ENCODE measurements at regions not wholly inside any gene's neighbourhood (a gene's known extent, or its start where the extent isn't known, plus 50 kb on each side); places are given as distances from the start of the nearest gene placed in this dataset.

DNA sequence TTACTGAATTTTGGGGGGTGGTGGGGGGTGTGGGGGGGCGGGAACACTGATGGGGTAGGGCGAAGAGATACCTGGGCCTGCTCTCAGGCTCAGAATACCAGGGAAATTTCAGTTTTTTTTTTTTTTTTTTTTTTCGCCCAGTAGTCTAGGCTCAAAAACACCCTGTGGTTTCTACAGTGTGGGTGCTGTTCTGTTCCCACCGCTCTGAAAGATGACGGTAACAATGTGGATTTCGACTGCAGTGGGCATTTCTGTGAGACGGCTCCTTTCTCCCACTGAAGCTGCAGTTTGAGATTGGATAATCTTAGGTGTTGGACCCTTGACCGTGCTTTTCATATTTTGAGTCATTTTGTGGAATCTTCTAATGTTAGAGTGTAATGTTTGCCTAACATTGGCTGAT, 143.8 kb upstream of the RGMA start:
- Histone ChIP-seq H4K20me1 (ENCODE audit: insufficient read depth, poor library complexity, severe bottlenecking) (no peaks in the 10 kb centered on the region), H3K4me3 (no peak overlapping the region), H3K27ac (no peak overlapping the region), H2AFZ (no peak overlapping the region), H3K4me1 (ENCODE audit: insufficient read depth) (no peaks in the 10 kb centered on the region), H3K4me2 (no peak overlapping the region), H3K9me2 (replicated peaks; ENCODE audit: insufficient read depth) (no peaks in the 10 kb centered on the region), H3K79me2 (no peaks in the 10 kb centered on the region), H3K27me3 (no peaks in the 10 kb centered on the region), H3K36me3 (replicated peaks; ENCODE audit: insufficient read depth, low read depth) (no peaks in the 10 kb centered on the region), H3K9me3 (ENCODE audit: low read depth) (no peaks in the 10 kb centered on the region)
- TF ChIP-seq EZH2phosphoT487 (IDR thresholded peaks at IDR 0.05; ENCODE audit: low read depth, severe bottlenecking, unreplicated experiment) = no peak
- TF ChIP-seq, protein P1, sequence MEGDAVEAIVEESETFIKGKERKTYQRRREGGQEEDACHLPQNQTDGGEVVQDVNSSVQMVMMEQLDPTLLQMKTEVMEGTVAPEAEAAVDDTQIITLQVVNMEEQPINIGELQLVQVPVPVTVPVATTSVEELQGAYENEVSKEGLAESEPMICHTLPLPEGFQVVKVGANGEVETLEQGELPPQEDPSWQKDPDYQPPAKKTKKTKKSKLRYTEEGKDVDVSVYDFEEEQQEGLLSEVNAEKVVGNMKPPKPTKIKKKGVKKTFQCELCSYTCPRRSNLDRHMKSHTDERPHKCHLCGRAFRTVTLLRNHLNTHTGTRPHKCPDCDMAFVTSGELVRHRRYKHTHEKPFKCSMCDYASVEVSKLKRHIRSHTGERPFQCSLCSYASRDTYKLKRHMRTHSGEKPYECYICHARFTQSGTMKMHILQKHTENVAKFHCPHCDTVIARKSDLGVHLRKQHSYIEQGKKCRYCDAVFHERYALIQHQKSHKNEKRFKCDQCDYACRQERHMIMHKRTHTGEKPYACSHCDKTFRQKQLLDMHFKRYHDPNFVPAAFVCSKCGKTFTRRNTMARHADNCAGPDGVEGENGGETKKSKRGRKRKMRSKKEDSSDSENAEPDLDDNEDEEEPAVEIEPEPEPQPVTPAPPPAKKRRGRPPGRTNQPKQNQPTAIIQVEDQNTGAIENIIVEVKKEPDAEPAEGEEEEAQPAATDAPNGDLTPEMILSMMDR (IDR thresholded peaks at IDR 0.05; ENCODE audit: poor library complexity) = no peak
- TF ChIP-seq EZH2 (IDR thresholded peaks at IDR 0.05; ENCODE audit: borderline replicate concordance) = no peak
- 84% methylated on average over 8 of the region's 8 CpGs for WGBS (ENCODE audit: low lambda C conversion rate, missing lambda C conversion rate)
- no peak for DNase-seq (ENCODE audit: low spot score)

DNA sequence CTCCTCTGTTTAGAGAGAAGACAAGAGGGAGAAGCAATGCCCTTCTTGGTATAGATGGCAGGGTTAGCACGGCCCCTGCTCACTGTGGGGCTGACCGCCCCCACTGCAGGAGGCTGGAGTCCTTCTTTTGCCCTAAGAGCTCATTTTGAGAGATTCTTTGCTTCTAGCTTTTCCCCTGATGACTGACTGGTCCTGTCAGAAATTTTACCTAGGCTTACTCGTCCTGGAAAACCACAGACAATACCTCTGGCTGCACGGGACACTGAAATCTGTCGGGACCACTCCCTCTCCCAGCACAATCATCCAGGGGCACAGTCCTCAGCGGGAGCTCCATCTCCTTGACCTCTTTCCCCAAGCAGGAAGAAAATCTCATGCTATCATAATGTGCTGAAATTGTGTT, 143.0 kb upstream of the RGMA start:
- WGBS (ENCODE audit: low lambda C conversion rate, missing lambda C conversion rate) = 81% methylated on average over 6 of the region's 6 CpGs

DNA sequence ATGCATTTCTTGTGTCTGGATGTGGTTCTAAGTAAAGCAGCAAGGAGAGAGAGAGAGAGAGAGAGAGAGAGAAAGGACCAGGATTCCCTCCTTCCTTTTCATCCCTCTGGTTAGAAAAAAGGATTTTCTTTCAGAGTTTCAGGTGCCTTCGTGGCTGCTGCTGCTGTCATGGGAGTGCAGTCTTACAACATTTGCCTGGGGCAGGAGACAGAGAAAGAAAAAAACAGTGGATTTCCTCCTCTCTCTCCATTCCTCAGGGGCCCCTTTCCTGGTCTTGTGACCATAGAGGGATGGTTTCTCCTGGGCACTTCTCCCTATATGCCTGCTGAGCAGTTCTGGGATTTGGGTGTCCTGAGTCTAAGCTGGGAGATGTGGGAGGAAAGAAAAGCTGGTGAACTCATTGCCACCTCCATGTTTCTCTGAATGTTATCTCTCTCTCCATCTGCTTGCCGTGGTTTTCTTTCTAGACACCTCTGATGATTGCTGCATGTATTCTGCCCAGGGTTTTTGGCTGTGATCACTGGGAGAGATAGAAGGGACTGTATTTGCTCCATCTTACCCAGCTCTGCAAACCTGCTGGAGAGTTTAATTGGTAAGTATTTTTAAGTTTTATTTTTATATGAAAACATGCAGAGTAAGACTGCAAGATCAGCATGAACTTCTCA, 142.4 kb upstream of the RGMA start:
- WGBS (ENCODE audit: low lambda C conversion rate, missing lambda C conversion rate) = 61% methylated on average over 2 of the region's 2 CpGs
- no peaks in the 10 kb centered on the region for H3K79me2 ChIP-seq
- TF ChIP-seq EZH2 (IDR thresholded peaks at IDR 0.05; ENCODE audit: borderline replicate concordance) = no peak
- no peak overlapping the region for H3K4me2 ChIP-seq
- H3K27me3 ChIP-seq = no peaks in the 10 kb centered on the region
- H3K27ac ChIP-seq = no peak overlapping the region
- no peaks in the 10 kb centered on the region for H4K20me1 ChIP-seq (ENCODE audit: insufficient read depth, poor library complexity, severe bottlenecking)
- H3K9me3 ChIP-seq (ENCODE audit: low read depth) = no peaks in the 10 kb centered on the region
- H3K4me1 ChIP-seq (ENCODE audit: insufficient read depth) = no peaks in the 10 kb centered on the region
- no peak overlapping the region for H3K4me3 ChIP-seq
- no peak overlapping the region for H2AFZ ChIP-seq
- no peak for DNase-seq (ENCODE audit: low spot score)
- no peaks in the 10 kb centered on the region for H3K9me2 ChIP-seq (replicated peaks; ENCODE audit: insufficient read depth)
- H3K36me3 ChIP-seq (replicated peaks; ENCODE audit: insufficient read depth, low read depth) = no peaks in the 10 kb centered on the region

More for the DNA sequence above, 143.0 kb upstream of the RGMA start:
- H3K4me1 ChIP-seq (ENCODE audit: insufficient read depth) = no peaks in the 10 kb centered on the region
- no peaks in the 10 kb centered on the region for H3K9me2 ChIP-seq (replicated peaks; ENCODE audit: insufficient read depth)
- no peak overlapping the region for H3K4me2 ChIP-seq
- no peaks in the 10 kb centered on the region for H3K36me3 ChIP-seq (replicated peaks; ENCODE audit: insufficient read depth, low read depth)
- H4K20me1 ChIP-seq (ENCODE audit: insufficient read depth, poor library complexity, severe bottlenecking) = no peaks in the 10 kb centered on the region
- H3K79me2 ChIP-seq = no peaks in the 10 kb centered on the region
- no peak overlapping the region for H2AFZ ChIP-seq
- H3K9me3 ChIP-seq (ENCODE audit: low read depth) = no peaks in the 10 kb centered on the region
- TF ChIP-seq, protein P1 (IDR thresholded peaks at IDR 0.05; ENCODE audit: poor library complexity) = no peak
- TF ChIP-seq EZH2 (IDR thresholded peaks at IDR 0.05; ENCODE audit: borderline replicate concordance) = no peak
- no peak for TF ChIP-seq EZH2phosphoT487 (IDR thresholded peaks at IDR 0.05; ENCODE audit: low read depth, severe bottlenecking, unreplicated experiment)
- no peak for DNase-seq (ENCODE audit: low spot score)
- H3K4me3 ChIP-seq = no peak overlapping the region
- no peak overlapping the region for H3K27ac ChIP-seq
- H3K27me3 ChIP-seq = no peaks in the 10 kb centered on the region

DNA sequence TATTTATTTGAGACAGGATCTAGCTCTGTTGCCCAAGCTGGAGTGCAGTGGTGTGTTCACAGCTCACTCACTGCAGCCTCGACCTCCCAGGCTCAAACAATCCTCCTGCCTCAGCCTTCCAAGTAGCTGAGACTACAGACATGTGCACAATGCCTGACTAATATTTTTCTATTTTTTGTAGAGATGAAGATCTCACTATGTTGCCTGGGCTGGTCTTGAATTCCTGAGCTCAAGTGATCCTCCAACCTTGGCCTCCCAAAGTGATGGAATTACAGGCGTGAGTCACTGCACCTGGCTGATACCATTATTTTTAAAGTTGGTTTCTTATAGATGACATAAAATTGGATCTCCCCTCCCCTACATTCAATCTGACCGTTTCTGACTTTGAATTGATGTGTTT, 139.5 kb upstream of the RGMA start:
- no peak overlapping the region for H3K4me3 ChIP-seq
- no peaks in the 10 kb centered on the region for H3K9me3 ChIP-seq (ENCODE audit: low read depth)
- WGBS (ENCODE audit: low lambda C conversion rate, missing lambda C conversion rate) = 83% methylated on average over 3 of the region's 3 CpGs
- H2AFZ ChIP-seq = no peak overlapping the region
- no peaks in the 10 kb centered on the region for H3K9me2 ChIP-seq (replicated peaks; ENCODE audit: insufficient read depth)
- no peaks in the 10 kb centered on the region for H3K79me2 ChIP-seq
- TF ChIP-seq EZH2 (IDR thresholded peaks at IDR 0.05; ENCODE audit: borderline replicate concordance) = no peak
- TF ChIP-seq EZH2phosphoT487 (IDR thresholded peaks at IDR 0.05; ENCODE audit: low read depth, severe bottlenecking, unreplicated experiment) = no peak
- TF ChIP-seq, protein P1 (IDR thresholded peaks at IDR 0.05; ENCODE audit: poor library complexity) = no peak
- H4K20me1 ChIP-seq (ENCODE audit: insufficient read depth, poor library complexity, severe bottlenecking) = no peaks in the 10 kb centered on the region
- no peaks in the 10 kb centered on the region for H3K36me3 ChIP-seq (replicated peaks; ENCODE audit: insufficient read depth, low read depth)
- no peaks in the 10 kb centered on the region for H3K27me3 ChIP-seq
- H3K4me2 ChIP-seq = no peak overlapping the region
- H3K27ac ChIP-seq = no peak overlapping the region
- DNase-seq (ENCODE audit: low spot score) = no peak
- H3K4me1 ChIP-seq (ENCODE audit: insufficient read depth) = no peaks in the 10 kb centered on the region

Data from hepatocyte (in vitro differentiated cells).